Dendritic cell treated with granulocyte-macrophage colony-stimulating factor and Interleukin-4, amounts not matched to agents 40 ng/mL and 50 ng/mL, for 4 days (primary cell): ENCODE measurements at regions not wholly inside any gene's neighbourhood (a gene's known extent, or its start where the extent isn't known, plus 50 kb on each side); places are given as distances from the start of the nearest gene placed in this dataset.
"Not testable (repeated sequence)": the region's sequence is repeated elsewhere in the genome, so short reads cannot be mapped to it uniquely, and the experiment has no call there.

ENCODE experiments used
- H3K27ac Mint-ChIP-seq: one replicate; pipeline ENCODE4 v1.8.0; 2022; ENCODE audit warnings: mild to moderate bottlenecking, mixed read lengths
- H3K27me3 Mint-ChIP-seq: one replicate; pipeline ENCODE4 v1.8.0; 2022; ENCODE audit warnings: mild to moderate bottlenecking, mixed read lengths
- H3K36me3 Mint-ChIP-seq: one replicate; pipeline ENCODE4 v1.8.0; 2022; ENCODE audit warnings: low read depth, mixed read lengths
- H3K4me1 Mint-ChIP-seq: one replicate; pipeline ENCODE4 v1.8.0; 2022; ENCODE audit warnings: low read depth, mixed read lengths
- H3K4me3 Mint-ChIP-seq: one replicate; pipeline ENCODE4 v1.8.0; 2022; ENCODE audit warnings: mild to moderate bottlenecking, moderate library complexity, mixed read lengths
- H3K9me3 Mint-ChIP-seq: one replicate; pipeline ENCODE4 v1.8.0; 2022; ENCODE audit warnings: mixed read lengths
- intact Hi-C: fragments of 100-400 bp; cut with micrococcal nuclease; formaldehyde crosslinking; loops from one replicate; pipeline ENCODE4 v1.15.0; 2022

DNA sequence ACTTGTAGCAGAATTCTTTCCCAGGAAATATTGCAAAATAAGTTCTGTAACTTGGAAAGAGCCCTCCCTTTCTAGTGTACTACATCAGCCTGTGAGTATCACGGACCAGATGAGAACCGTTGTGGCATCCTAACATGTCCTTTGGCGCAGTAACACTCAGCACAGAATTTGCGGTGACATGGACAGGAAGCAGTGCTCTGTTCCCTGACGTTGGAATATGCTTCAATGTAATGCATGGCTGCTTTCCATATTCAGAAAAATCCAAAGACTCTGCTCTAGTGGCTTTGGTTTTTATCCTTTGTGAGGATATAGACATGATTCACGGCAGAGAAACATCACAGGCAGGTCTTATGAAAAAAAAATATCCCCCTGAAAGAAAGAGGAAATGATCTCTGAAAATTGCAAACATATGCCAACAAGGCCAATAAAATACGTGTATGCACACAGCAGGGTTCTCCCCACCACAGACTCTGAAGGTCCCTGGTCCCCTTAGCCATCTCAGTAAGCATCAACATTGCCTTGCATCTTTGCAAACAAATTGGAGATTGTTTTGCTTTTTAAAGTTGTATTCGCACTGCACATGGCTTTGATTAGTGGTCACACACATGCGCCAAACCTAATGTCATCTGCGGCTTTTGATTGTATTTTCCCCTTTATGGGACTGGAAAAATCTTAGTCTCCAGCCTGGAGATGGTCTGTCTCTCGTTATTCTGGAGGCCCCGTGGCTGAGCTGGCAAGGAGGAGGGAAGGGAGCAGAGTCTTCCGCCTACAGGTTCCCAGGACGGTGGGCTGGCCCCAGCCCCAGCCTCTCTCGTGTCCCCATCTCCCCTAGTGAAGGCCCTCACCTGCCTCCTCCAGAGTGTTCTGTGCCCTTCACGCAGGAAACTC, 122.9 kb downstream of the COPS8 start:
- intact Hi-C loops: no loop called here
- peaks cover 9% of the 10 kb centered on the region for H3K27me3 Mint-ChIP-seq
- no peaks in the 10 kb centered on the region for H3K36me3 Mint-ChIP-seq
- no peak overlapping the region for H3K4me3 Mint-ChIP-seq
- H3K4me1 Mint-ChIP-seq: no peaks in the 10 kb centered on the region
- no peaks in the 10 kb centered on the region for H3K9me3 Mint-ChIP-seq
- no peak overlapping the region for H3K27ac Mint-ChIP-seq

DNA sequence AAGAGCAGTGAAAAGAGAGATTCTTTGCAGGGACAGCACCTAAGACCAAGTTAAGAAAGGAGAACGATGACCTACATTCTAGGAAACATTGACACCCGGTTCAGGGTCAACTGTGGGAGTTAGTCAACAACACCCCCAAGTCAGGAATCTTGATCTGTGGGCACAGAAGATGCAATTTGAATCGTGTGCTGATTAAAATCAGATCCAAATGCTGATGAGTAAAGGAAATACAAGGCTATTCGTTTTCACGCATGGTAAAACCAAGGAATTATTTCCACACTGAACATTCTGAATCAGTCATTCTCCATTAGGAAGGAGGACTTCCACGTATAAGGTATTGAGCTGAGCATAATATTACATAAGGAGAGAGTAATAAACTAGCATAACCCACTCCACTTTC, 124.2 kb downstream of the COPS8 start:
- no peak overlapping the region for H3K4me3 Mint-ChIP-seq
- H3K27me3 Mint-ChIP-seq: peaks cover 8% of the 10 kb centered on the region
- H3K4me1 Mint-ChIP-seq: no peaks in the 10 kb centered on the region
- intact Hi-C loops: no loop called here
- no peaks in the 10 kb centered on the region for H3K36me3 Mint-ChIP-seq
- no peak overlapping the region for H3K27ac Mint-ChIP-seq
- H3K9me3 Mint-ChIP-seq: no peaks in the 10 kb centered on the region

DNA sequence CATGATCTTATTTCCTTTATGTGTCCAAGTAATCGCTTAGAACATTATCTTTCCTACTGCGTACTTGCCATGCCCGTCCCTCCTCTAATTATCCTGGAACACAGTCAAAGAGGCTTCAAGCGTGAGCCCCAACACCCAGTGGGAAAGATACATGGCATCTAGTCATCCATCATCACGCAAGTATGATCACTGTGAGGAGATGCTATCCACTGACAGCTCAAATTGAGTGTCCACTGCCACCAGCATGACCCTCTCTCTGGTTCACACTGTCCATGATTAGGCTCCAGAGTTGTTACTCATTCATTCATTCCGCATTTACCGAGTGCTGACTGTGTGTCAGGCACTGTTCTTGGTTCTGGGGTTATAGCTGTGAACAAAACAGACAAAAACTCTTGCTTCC, 124.6 kb downstream of the COPS8 start:
- Mint-ChIP-seq H3K4me3 (no peak overlapping the region), H3K36me3 (no peaks in the 10 kb centered on the region), H3K27me3 (peaks cover 5% of the 10 kb centered on the region), H3K9me3 (no peaks in the 10 kb centered on the region), H3K27ac (no peak overlapping the region), H3K4me1 (no peaks in the 10 kb centered on the region)
- intact Hi-C loops: no loop called here

DNA sequence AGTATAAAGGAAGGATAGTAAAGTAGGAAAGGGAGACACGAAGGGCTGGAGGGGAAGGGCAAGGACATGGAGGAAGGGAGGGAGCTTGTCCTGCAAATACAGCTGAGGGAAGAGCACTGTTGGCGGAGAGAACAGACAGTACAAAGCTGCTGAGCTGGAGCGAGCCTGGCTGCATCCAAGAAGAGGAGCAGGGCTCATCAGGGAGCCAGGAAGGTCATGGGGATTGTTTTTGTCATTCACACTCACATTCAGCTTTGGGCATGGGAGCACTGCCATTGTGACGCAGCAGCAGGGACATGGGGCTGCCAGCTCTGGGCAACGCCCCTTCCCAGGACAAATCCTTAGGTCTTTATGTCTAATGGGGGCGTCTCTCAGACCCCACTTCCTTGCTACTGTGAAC, 125.1 kb downstream of the COPS8 start:
- no peaks in the 10 kb centered on the region for H3K4me1 Mint-ChIP-seq
- no peak overlapping the region for H3K27ac Mint-ChIP-seq
- H3K36me3 Mint-ChIP-seq: no peaks in the 10 kb centered on the region
- H3K4me3 Mint-ChIP-seq: no peak overlapping the region
- intact Hi-C loops: no loop called here
- H3K9me3 Mint-ChIP-seq: no peaks in the 10 kb centered on the region
- H3K27me3 Mint-ChIP-seq: peaks cover 3% of the 10 kb centered on the region

DNA sequence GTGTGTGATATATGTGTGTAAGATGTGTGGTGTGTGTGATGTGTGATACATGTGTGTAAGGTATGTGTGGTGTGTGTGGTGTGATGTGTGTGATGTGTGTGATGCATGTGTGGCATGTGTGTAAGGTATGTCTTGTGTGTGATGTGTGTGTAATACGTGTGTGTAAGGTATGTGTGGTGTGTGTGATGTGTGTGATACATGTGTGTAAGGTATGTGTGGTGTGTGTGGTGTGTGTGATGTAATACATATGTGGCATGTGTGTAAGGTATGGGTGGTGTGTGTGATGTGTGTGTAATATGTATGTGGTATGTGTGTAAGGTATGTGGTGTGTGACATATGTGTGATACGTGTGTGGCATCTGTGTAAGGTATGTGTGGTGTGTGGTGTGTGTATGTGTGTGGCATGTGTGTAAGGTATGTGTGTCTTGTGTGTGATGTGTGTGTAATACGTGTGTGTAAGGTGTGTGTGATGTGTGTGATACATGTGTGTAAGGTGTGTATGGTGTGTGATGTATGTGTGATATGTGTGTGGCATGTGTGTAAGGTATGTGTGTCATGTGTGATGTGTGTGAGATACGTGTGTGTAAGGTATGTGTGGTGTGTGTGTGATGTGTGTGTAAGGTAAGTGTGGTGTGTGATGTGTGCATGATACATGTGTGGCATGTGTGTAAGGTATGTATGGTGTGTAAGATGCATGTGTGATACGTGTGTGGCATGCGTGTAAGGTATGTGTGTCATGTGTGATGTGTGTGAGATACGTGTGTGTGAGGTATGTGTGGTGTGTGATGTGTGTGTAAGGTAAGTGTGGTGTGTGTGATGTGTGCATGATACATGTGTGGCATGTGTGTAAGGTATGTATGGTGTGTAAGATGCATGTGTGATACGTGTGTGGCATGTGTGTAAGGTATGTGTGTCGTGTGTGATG, 126.9 kb downstream of the COPS8 start:
- H3K27me3 Mint-ChIP-seq, H3K36me3 Mint-ChIP-seq, H3K27ac Mint-ChIP-seq, H3K4me3 Mint-ChIP-seq, H3K9me3 Mint-ChIP-seq, H3K4me1 Mint-ChIP-seq, intact Hi-C loops: not testable (repeated sequence)

DNA sequence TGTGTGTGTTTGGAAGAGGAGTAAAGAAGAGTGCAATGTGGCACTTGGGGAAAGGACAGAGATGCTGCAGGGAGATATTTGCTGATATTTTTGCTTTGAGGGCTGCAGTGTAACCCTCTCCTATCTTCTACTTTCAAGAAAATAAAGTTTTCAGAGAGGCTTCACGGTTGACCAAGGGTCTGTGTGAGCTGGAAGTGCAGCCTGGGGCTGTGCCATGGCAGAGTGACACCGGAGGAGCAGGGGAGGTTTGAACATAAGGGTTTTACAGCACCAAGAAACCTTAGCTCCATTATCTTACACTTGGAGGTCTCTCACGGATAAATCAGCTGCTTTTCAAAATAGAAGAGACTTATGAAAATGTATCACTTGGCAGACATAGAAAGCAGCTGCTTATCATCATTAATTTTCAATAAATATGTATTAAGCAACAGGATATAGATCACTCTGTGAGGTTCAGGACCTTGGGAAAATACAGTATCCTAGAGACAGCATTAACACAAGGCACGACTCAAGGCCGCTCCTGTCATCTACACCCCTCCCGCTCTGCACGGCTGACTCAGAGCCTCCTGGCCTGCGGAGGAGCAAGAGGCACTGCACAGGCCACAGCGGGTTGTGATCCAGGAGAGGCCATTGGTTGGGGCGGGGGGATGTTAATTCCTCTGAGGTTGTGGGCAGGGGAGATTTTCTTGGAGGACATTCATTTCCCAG, 127.8 kb downstream of the COPS8 start:
- intact Hi-C loops: no loop called here
- Mint-ChIP-seq H3K27ac (no peak overlapping the region), H3K4me1 (no peaks in the 10 kb centered on the region), H3K27me3 (peaks cover 2% of the 10 kb centered on the region), H3K4me3 (no peak overlapping the region), H3K9me3 (no peaks in the 10 kb centered on the region), H3K36me3 (no peaks in the 10 kb centered on the region)

DNA sequence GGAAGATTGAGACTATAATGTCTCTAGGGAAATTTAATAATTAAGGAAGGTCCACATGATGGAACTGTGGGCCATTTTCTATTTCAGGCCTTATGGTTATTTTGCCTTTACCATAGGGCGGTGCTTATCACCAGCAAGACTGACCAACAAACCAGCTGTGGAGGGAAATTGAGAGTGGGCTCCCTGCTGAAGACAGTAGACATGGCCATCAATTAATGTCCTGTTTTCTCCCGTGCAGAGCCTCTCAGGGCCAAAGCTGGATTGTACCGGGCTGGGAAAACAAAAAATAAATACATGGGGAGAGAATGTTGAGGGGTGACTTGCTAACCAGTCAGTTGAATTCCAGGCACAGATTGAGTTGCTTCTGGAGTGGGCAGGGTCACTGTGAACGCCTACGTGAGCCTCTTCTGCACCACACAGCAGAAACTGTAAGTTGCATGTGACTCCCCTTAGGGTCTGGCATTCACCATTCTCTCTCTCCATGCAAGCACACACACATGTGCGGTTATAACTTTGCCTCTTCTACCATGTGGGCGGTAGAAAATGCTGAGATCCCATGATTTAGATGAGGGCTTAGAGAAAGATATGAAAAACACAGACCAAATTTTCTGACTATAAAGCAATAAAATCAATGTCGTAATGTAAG, 128.5 kb downstream of the COPS8 start:
- intact Hi-C loops: no loop called here
- H3K36me3 Mint-ChIP-seq: no peaks in the 10 kb centered on the region
- H3K9me3 Mint-ChIP-seq: no peaks in the 10 kb centered on the region
- H3K27ac Mint-ChIP-seq: no peak overlapping the region
- peaks cover 4% of the 10 kb centered on the region for H3K27me3 Mint-ChIP-seq
- no peaks in the 10 kb centered on the region for H3K4me1 Mint-ChIP-seq
- H3K4me3 Mint-ChIP-seq: no peak overlapping the region

DNA sequence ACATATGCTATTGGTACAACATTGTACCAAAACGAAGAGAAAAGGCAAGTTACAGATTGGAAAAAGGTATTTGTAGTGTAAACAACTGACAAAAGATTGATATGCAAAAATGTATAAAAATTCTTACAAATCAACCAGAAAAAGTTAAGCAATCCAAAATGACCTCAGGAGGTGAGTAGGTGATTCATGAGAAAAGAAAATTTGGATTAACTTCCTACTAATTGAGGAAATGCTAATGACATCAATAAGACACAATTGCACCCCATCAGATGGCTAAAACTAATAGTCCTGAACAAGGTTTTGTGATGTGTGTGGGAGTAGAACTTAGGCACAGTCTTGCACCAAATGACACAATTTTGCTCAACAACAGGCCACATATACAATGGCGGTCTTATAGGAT, 129.3 kb downstream of the COPS8 start:
- Mint-ChIP-seq H3K27me3 (peaks cover 6% of the 10 kb centered on the region), H3K4me1 (no peaks in the 10 kb centered on the region), H3K4me3 (no peak overlapping the region), H3K9me3 (no peaks in the 10 kb centered on the region), H3K27ac (no peak overlapping the region), H3K36me3 (no peaks in the 10 kb centered on the region)
- intact Hi-C loops: no loop called here

DNA sequence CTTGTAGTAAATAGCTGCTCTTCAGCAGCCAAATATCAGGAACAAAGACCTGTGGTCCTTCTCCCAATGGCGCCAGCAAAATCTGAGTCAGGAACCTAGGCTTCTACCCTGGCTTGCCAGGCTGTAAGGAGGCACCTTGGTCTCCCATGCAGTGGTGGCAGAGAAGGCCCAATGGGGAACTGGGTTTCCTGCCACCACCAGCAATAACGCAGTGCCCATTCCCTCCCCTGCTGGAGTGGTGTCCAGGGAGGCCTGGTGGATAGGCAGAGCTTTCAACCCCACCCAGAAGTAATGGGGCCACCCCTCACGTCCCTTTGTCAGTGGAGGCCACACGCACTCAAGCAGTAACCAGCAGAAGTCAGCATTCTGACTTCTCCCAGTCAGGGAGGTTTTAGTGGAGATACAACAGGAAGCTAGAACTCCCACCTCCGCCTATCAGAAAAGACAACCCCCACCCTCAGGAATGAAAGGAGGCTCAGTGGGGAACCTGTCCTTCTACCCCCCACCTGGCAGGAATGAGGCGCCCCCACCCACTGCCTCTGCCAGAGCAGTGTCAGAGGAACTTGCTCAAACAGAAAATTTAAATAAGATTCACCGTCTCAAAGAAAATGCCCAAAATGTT, 132.4 kb downstream of the COPS8 start:
- Mint-ChIP-seq H3K4me1 (no peaks in the 10 kb centered on the region), H3K4me3 (no peak overlapping the region), H3K27ac (no peak overlapping the region), H3K9me3 (no peaks in the 10 kb centered on the region), H3K27me3 (peaks cover 18% of the 10 kb centered on the region), H3K36me3 (no peaks in the 10 kb centered on the region)
- intact Hi-C loops: no loop called here

DNA sequence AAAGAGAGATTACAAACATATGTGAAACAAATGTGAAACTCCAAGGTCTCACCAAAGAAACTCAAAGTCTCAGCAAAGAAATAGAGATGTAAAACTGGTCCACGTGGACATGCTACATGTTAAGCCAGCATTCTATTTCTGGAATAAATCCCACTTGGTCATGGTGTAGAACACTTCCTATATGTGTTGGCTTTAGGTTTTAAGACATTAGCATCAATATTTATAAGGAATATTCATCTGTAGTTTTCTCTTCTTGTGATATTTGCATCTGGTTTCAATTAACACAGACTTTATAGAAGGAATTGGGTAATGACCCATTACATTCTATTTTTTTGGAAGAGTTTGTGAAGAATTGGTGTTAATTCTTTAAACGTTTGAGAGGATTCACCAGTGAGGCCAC, 133.1 kb downstream of the COPS8 start:
- Mint-ChIP-seq H3K27me3 (peaks cover 23% of the 10 kb centered on the region), H3K36me3 (no peaks in the 10 kb centered on the region), H3K27ac (no peak overlapping the region), H3K9me3 (no peaks in the 10 kb centered on the region), H3K4me3 (no peak overlapping the region), H3K4me1 (no peaks in the 10 kb centered on the region)
- intact Hi-C loops: no loop called here

DNA sequence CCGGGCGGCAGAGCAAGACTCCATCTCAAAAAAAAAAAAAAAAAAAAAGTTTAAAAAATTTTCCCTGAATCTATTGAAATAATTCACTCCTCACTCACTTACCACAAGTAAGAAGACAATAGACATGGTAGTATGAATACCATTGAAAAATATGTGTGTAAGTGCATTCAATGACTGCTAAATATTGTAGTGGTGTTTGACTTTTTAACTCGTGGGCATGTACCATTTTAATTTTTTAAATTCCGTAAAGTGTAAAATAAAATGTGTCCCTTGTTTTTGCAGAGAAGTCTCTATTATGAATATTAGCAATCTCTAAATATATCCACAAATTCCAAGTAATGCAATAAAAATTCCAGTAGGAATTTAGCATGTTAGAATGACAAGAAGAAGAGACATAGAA, 134.1 kb downstream of the COPS8 start:
- no peak overlapping the region for H3K4me3 Mint-ChIP-seq

DNA sequence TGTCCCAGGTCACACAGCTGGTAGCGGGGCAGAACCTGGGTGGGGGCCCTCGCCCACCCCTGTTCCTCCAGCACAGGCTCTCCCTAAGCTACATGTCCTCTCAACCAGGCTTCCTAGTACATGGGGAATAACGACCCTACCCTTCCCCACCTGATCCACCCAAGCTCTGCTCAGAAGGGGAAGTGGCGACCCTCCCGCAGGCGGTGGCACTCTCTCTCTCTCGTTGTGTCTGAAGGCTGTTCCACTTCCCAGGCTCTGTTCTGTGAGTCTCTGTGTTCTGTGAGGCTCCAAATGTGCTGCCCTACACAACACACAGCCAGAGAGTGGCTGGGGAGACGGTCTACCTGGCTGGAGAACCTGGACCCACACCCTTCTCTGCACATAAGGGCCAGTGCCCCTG, 135.8 kb downstream of the COPS8 start:
- Mint-ChIP-seq H3K4me1 (no peaks in the 10 kb centered on the region), H3K27ac (no peak overlapping the region), H3K27me3 (peaks cover 26% of the 10 kb centered on the region), H3K4me3 (no peak overlapping the region), H3K9me3 (no peaks in the 10 kb centered on the region), H3K36me3 (no peaks in the 10 kb centered on the region)
- intact Hi-C loops: no loop called here

More for the DNA sequence above, 134.1 kb downstream of the COPS8 start:
- no peaks in the 10 kb centered on the region for H3K4me1 Mint-ChIP-seq
- no peaks in the 10 kb centered on the region for H3K36me3 Mint-ChIP-seq
- intact Hi-C loops: no loop called here
- H3K9me3 Mint-ChIP-seq: no peaks in the 10 kb centered on the region
- no peak overlapping the region for H3K27ac Mint-ChIP-seq
- peaks cover 26% of the 10 kb centered on the region for H3K27me3 Mint-ChIP-seq

DNA sequence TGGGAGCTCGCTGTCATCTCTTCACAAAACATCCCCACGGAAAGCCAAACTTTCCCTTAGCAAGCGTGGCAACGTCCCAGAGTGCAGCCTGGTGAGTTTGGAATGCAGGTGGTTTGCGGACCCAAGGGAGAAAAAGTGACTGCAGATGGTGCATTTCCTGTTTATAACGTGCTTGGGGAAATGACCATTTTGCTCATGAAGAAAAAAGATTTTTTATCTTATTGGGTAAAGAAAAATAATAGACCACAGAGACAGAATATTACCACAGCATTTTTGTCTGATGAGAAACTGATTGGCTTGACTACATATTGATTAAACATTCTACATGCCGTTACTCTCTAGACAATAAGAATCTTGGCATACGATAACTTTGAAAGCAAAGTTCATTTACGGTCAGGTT, 136.5 kb downstream of the COPS8 start:
- Mint-ChIP-seq H3K27ac (no peak overlapping the region), H3K4me3 (no peak overlapping the region), H3K36me3 (no peaks in the 10 kb centered on the region), H3K9me3 (no peaks in the 10 kb centered on the region), H3K4me1 (no peaks in the 10 kb centered on the region), H3K27me3 (peaks cover 26% of the 10 kb centered on the region)
- intact Hi-C loops: no loop called here
